Colon (tissue), 2 donors: ENCODE measurements at regions not wholly inside any gene's neighbourhood (a gene's known extent, or its start where the extent isn't known, plus 50 kb on each side); places are given as distances from the start of the nearest gene placed in this dataset.

Experiments used
- FAIRE-seq: peaks from 2 replicates; lab custom pipeline; 2012; peaks lifted over from hg19 to GRCh38; lab: Jason Lieb, UNC
- donor health status: control.
- donor health status: control.

DNA sequence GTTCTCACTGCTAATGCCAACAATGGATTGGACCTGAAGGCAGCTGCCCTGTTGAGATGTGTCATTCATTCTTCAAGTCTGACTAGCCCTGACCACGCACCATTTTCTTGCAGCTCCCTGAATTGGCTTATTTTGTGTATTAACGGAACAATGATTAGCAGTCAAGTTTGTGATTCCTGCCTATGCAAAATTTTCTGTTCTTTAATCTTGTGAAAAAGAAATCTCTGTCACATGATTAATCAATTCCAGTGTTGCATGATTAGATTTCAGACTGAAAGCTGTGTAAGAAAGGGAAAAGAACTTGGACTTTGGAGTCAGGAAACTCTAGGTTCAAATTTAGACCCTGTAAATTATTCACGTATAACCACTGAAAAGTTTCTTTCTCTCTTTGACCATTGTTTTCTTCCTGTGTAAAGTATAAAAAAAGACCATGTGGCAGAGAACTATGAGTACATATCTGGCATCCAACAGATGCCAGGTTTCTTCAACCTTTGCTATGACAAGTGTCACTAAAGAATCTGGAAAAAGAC is 64.5 kb upstream of the SLC10A2 start:
- no peak for FAIRE-seq

DNA sequence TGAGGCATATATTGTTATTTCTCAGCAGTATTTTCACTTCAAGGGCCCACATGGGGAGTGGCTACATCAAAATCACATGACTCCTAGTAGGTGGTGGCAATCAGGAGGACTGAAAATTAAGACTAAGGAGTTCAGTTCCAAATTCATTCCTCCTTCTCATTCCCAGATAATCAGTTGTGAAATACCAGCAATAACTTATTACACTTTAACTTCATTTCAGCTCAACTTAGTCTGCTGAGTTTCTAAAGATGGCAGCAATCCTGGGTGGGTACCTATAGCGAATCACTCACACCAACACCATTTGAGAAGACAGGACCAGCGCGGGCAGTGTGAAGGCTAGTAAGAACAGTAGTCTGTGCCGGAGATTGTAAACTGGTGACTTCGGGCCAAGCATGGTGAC is 63.9 kb upstream of the SLC10A2 start:
- no peak for FAIRE-seq
